ENCODE measurements at regions not wholly inside any gene's neighbourhood (a gene's known extent, or its start where the extent isn't known, plus 50 kb on each side); places are given as distances from the start of the nearest gene placed in this dataset.

DNA sequence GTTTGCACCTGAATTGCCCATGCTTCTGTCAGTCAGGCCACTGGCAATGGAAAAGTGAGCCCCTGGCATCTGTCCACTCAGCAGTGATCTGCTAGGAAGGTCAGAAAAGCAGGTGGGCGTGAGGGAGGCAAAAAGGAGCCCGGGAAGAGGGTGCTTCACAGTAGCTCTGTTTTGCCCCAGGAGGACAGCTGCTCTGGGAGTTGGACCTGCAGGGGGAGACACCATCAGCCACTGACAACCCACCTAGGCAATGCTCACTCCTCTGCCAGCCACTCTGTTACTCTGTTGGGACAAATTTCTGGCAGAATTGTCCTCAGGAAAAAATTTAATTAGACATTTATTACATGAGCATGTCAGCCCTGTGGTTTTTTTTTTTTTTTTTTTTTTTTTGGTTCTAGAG, 146.4 kb downstream of the LRIG2 start:
- TF ChIP-seq, protein P1, sequence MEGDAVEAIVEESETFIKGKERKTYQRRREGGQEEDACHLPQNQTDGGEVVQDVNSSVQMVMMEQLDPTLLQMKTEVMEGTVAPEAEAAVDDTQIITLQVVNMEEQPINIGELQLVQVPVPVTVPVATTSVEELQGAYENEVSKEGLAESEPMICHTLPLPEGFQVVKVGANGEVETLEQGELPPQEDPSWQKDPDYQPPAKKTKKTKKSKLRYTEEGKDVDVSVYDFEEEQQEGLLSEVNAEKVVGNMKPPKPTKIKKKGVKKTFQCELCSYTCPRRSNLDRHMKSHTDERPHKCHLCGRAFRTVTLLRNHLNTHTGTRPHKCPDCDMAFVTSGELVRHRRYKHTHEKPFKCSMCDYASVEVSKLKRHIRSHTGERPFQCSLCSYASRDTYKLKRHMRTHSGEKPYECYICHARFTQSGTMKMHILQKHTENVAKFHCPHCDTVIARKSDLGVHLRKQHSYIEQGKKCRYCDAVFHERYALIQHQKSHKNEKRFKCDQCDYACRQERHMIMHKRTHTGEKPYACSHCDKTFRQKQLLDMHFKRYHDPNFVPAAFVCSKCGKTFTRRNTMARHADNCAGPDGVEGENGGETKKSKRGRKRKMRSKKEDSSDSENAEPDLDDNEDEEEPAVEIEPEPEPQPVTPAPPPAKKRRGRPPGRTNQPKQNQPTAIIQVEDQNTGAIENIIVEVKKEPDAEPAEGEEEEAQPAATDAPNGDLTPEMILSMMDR (conservative IDR thresholded peaks at IDR 0.05; ENCODE audit: low read depth, low read length), result peak; percentile 45; the same call in 1 of the 2 replicates
- TF ChIP-seq EZH2 (IDR thresholded peaks at IDR 0.05; ENCODE audit: low read length, unreplicated experiment), result no peak

All from PC-3 (cell line).